Smooth muscle cell (in vitro differentiated cells): ENCODE measurements at regions not wholly inside any gene's neighbourhood (a gene's known extent, or its start where the extent isn't known, plus 50 kb on each side); places are given as distances from the start of the nearest gene placed in this dataset.

ENCODE experiments used
- DNase-seq: peaks from one replicate; lab custom pipeline; 2025; ENCODE audit not compliant: unreplicated experiment; lab: John Stamatoyannopoulos, UW
- H2AFZ ChIP-seq: fragments of 200-600 bp; sonication (generic); 2 replicates; pipeline ENCODE4 v1.6.0; 2016; ENCODE audit warnings: antibody characterized with exemption, low read depth, mild to moderate bottlenecking
- H3F3A ChIP-seq: fragments of 200-600 bp; sonication (generic); 2 replicates; pipeline ENCODE4 v1.6.0; 2017; ENCODE audit warnings: antibody characterized with exemption, low read depth
- H3K27ac ChIP-seq: fragments of 200-600 bp; sonication (generic); 2 replicates; pipeline ENCODE4 v1.5.1; 2016; ENCODE audit warnings: low read depth, mild to moderate bottlenecking
- H3K27me3 ChIP-seq: fragments of 200-600 bp; sonication (generic); 2 replicates; pipeline ENCODE4 v1.6.1; 2016; ENCODE audit warnings: low read depth, mild to moderate bottlenecking
- H3K36me3 ChIP-seq: fragments of 200-600 bp; sonication (generic); 2 replicates; pipeline ENCODE4 v1.5.1; 2016; ENCODE audit warnings: low read depth
- H3K4me1 ChIP-seq: fragments of 200-600 bp; sonication (generic); 2 replicates; pipeline ENCODE4 v1.5.1; 2016; ENCODE audit warnings: low read depth
- H3K4me2 ChIP-seq: fragments of 200-600 bp; sonication (generic); 2 replicates; pipeline ENCODE4 v1.6.0; 2016; ENCODE audit warnings: mild to moderate bottlenecking
- H3K4me3 ChIP-seq: fragments of 200-600 bp; sonication (generic); 2 replicates; pipeline ENCODE4 v1.5.1; 2016; ENCODE audit warnings: mild to moderate bottlenecking
- H3K79me2 ChIP-seq: fragments of 200-600 bp; sonication (generic); 2 replicates; pipeline ENCODE4 v1.6.0; 2016; ENCODE audit warnings: low read depth, mild to moderate bottlenecking
- H3K9ac ChIP-seq: fragments of 200-600 bp; sonication (generic); 2 replicates; pipeline ENCODE4 v1.6.0; 2016; ENCODE audit warnings: low read depth
- H3K9me3 ChIP-seq: fragments of 200-600 bp; sonication (generic); replicated peaks from 2 replicates; pipeline ENCODE4 v1.5.1; 2016; ENCODE audit warnings: low read depth
- H4K20me1 ChIP-seq: fragments of 200-600 bp; sonication (generic); 2 replicates; pipeline ENCODE4 v1.6.0; 2016; ENCODE audit warnings: low read depth
- WGBS: methylation state at CpG from one replicate; pipeline ENCODE4 v1.1.7; 2016; ENCODE audit warnings: low lambda C conversion rate; 5-methylcytosine and 5-hydroxymethylcytosine counted together
- TF ChIP-seq, protein P1 (sequence below): fragments of 200-600 bp; sonication (generic); IDR thresholded peaks from 2 replicates; pipeline ENCODE4 v1.5.1; 2017; ENCODE audit warnings: borderline replicate concordance, mild to moderate bottlenecking, antibody characterized with exemption; ENCODE audit not compliant: insufficient read depth, poor library complexity, severe bottlenecking

GRCh38 chr6:121590916-121591315, 155.5 kb downstream of the GJA1 start:
- H4K20me1 ChIP-seq = no peaks in the 10 kb centered on the region
- no peak overlapping the region for H3K9ac ChIP-seq
- H3K9me3 ChIP-seq = no peaks in the 10 kb centered on the region
- 97% methylated on average over 4 of the region's 4 CpGs for WGBS
- TF ChIP-seq, protein P1, sequence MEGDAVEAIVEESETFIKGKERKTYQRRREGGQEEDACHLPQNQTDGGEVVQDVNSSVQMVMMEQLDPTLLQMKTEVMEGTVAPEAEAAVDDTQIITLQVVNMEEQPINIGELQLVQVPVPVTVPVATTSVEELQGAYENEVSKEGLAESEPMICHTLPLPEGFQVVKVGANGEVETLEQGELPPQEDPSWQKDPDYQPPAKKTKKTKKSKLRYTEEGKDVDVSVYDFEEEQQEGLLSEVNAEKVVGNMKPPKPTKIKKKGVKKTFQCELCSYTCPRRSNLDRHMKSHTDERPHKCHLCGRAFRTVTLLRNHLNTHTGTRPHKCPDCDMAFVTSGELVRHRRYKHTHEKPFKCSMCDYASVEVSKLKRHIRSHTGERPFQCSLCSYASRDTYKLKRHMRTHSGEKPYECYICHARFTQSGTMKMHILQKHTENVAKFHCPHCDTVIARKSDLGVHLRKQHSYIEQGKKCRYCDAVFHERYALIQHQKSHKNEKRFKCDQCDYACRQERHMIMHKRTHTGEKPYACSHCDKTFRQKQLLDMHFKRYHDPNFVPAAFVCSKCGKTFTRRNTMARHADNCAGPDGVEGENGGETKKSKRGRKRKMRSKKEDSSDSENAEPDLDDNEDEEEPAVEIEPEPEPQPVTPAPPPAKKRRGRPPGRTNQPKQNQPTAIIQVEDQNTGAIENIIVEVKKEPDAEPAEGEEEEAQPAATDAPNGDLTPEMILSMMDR = no peak
- no peaks in the 10 kb centered on the region for H3K4me1 ChIP-seq
- H3K27me3 ChIP-seq = no peaks in the 10 kb centered on the region
- no peak for DNase-seq
- no peaks in the 10 kb centered on the region for H3K36me3 ChIP-seq
- H2AFZ ChIP-seq = no peak overlapping the region
- no peaks in the 10 kb centered on the region for H3F3A ChIP-seq
- no peaks in the 10 kb centered on the region for H3K79me2 ChIP-seq
- H3K4me3 ChIP-seq = no peak overlapping the region
- no peak overlapping the region for H3K27ac ChIP-seq
- no peak overlapping the region for H3K4me2 ChIP-seq

- TF ChIP-seq, protein P1 = no peak
- Histone ChIP-seq H4K20me1 (no peaks in the 10 kb centered on the region), H3F3A (no peaks in the 10 kb centered on the region), H3K79me2 (no peaks in the 10 kb centered on the region), H3K4me1 (no peaks in the 10 kb centered on the region), H3K27me3 (no peaks in the 10 kb centered on the region), H3K4me2 (no peak overlapping the region), H3K36me3 (no peaks in the 10 kb centered on the region), H2AFZ (no peak overlapping the region), H3K9ac (no peak overlapping the region), H3K4me3 (no peak overlapping the region), H3K9me3 (no peaks in the 10 kb centered on the region), H3K27ac (no peak overlapping the region)
- 94% methylated on average over 7 of the region's 7 CpGs for WGBS
- DNase-seq = no peak
These were observed 157.0 kb downstream of the GJA1 start for GRCh38 chr6:121592261-121592935.

GRCh38 chr6:121593011-121593641, 157.7 kb downstream of the GJA1 start:
- Histone ChIP-seq H3K4me3 (no peak overlapping the region), H4K20me1 (no peaks in the 10 kb centered on the region), H3K36me3 (no peaks in the 10 kb centered on the region), H3K9ac (no peak overlapping the region), H3K9me3 (no peaks in the 10 kb centered on the region), H3F3A (no peaks in the 10 kb centered on the region), H3K79me2 (no peaks in the 10 kb centered on the region), H3K4me1 (no peaks in the 10 kb centered on the region), H3K27me3 (no peaks in the 10 kb centered on the region), H3K4me2 (no peak overlapping the region), H3K27ac (no peak overlapping the region), H2AFZ (peak overlapping the region; percentile 76)
- TF ChIP-seq, protein P1 = no peak
- 66% methylated on average over 3 of the region's 3 CpGs for WGBS
- no peak for DNase-seq

DNA sequence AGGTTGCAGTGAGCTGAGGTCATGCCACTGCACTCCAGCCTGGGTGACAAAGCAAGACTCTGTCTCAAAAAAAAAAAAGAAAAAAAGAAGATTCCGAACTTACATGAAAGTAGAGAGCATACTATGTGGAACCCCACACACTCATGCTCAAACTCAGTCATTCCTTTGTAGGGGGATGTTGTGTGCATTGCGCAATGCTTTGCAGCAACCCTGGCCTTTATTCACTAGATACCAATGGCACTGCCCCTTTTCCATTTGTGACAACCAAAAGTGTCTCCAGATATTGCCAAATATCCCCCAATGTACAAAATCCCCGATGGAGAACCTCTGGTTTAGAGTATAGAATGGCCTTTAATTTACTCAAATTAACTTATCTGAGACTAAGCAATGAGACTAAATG, 158.6 kb downstream of the GJA1 start:
- Histone ChIP-seq H3K9me3 (no peaks in the 10 kb centered on the region), H3K4me2 (no peak overlapping the region), H3K79me2 (no peaks in the 10 kb centered on the region), H3K27ac (no peak overlapping the region), H3K4me1 (no peaks in the 10 kb centered on the region), H2AFZ (no peak overlapping the region), H3F3A (no peaks in the 10 kb centered on the region), H3K27me3 (no peaks in the 10 kb centered on the region), H3K4me3 (no peak overlapping the region), H3K36me3 (no peaks in the 10 kb centered on the region), H4K20me1 (no peaks in the 10 kb centered on the region), H3K9ac (no peak overlapping the region)
- no peak for DNase-seq
- WGBS = 97% methylated on average over 3 of the region's 3 CpGs
- TF ChIP-seq, protein P1 = no peak
